Upper lobe of left lung (tissue), 4 donors: ENCODE measurements at regions not wholly inside any gene's neighbourhood (a gene's known extent, or its start where the extent isn't known, plus 50 kb on each side); places are given as distances from the start of the nearest gene placed in this dataset.

Experiments
- CTCF ChIP-seq, 6 experiments: fragments of 450-650 bp in 4 of 6; fragments of 200-600 bp in 2 of 6; sonication (generic) in 2 of 6; IDR thresholded peaks; one replicate each; pipeline ENCODE4 v1.5.1; 2016 to 2019; ENCODE audit warnings: antibody characterized with exemption in 6 of 6
- EP300 ChIP-seq, 4 donors: sonication (generic); formaldehyde crosslinking; IDR thresholded peaks; one replicate each; pipeline ENCODE4 v1.5.1; 2017; ENCODE audit warnings: antibody characterized with exemption in 4 of 4, control low read depth in 2 of 4

- TF ChIP-seq CTCF (IDR thresholded peaks at IDR 0.05) (no peak), EP300 (IDR thresholded peaks at IDR 0.05) (no peak)
Observed at GRCh38 chr1:4511374-4511773, 143.0 kb upstream of the AJAP1 start.
